MM.1S (cell line): ENCODE measurements at regions not wholly inside any gene's neighbourhood (a gene's known extent, or its start where the extent isn't known, plus 50 kb on each side); places are given as distances from the start of the nearest gene placed in this dataset.

ENCODE experiments used
- DNase-seq: peaks from one replicate; pipeline ENCODE4 v3.0.0-alpha.2; 2015
- H2AFZ ChIP-seq: fragments of 300-600 bp; sonication (generic); 2 replicates; pipeline ENCODE4 v1.6.0; 2016; ENCODE audit warnings: antibody characterized with exemption, low read length
- H3F3A ChIP-seq: fragments of 300-600 bp; sonication (generic); 2 replicates; pipeline ENCODE4 v1.6.1; 2016; ENCODE audit warnings: mild to moderate bottlenecking, antibody characterized with exemption, low read length, moderate library complexity, mixed read lengths; ENCODE audit not compliant: insufficient read depth
- H3K27ac ChIP-seq: fragments of 300-600 bp; sonication (generic); 2 replicates; pipeline ENCODE4 v1.5.1; 2016; ENCODE audit warnings: mild to moderate bottlenecking, low read length
- H3K27me3 ChIP-seq: fragments of 300-600 bp; sonication (generic); replicated peaks from 2 replicates; pipeline ENCODE4 v1.6.0; 2016; ENCODE audit warnings: low read length; ENCODE audit not compliant: insufficient read depth
- H3K36me3 ChIP-seq: fragments of 300-600 bp; sonication (generic); replicated peaks from 2 replicates; pipeline ENCODE4 v1.6.1; 2016; ENCODE audit warnings: mild to moderate bottlenecking, low read length, mixed read lengths; ENCODE audit not compliant: insufficient read depth
- H3K4me1 ChIP-seq: fragments of 300-600 bp; sonication (generic); 2 replicates; pipeline ENCODE4 v1.6.1; 2016; ENCODE audit warnings: low read length, mixed read lengths
- H3K4me2 ChIP-seq: fragments of 300-600 bp; sonication (generic); 2 replicates; pipeline ENCODE4 v1.6.0; 2016; ENCODE audit warnings: low read depth, low read length
- H3K4me3 ChIP-seq: fragments of 300-600 bp; sonication (generic); 2 replicates; pipeline ENCODE4 v1.5.1; 2016; ENCODE audit warnings: low read length, mixed read lengths
- H3K79me2 ChIP-seq: fragments of 300-600 bp; sonication (generic); 2 replicates; pipeline ENCODE4 v1.6.1; 2016; ENCODE audit warnings: mixed run types, low read length, mixed read lengths
- H3K9ac ChIP-seq: fragments of 300-600 bp; sonication (generic); 2 replicates; pipeline ENCODE4 v1.6.1; 2016; ENCODE audit warnings: low read length, mixed read lengths
- H3K9me2 ChIP-seq: fragments of 300-600 bp; sonication (generic); replicated peaks from 2 replicates; pipeline ENCODE4 v1.6.1; 2016; ENCODE audit warnings: mild to moderate bottlenecking, low read length, mixed read lengths; ENCODE audit not compliant: insufficient read depth
- H3K9me3 ChIP-seq: fragments of 300-600 bp; sonication (generic); replicated peaks from 2 replicates; pipeline ENCODE4 v1.6.1; 2016; ENCODE audit warnings: mild to moderate bottlenecking, low read length, mixed read lengths; ENCODE audit not compliant: insufficient read depth
- H4K20me1 ChIP-seq: fragments of 300-600 bp; sonication (generic); 2 replicates; pipeline ENCODE4 v1.6.1; 2016; ENCODE audit warnings: mild to moderate bottlenecking, low read length, moderate library complexity, mixed read lengths; ENCODE audit not compliant: insufficient read depth
- CTCF ChIP-seq: fragments of 300-600 bp; sonication (generic); IDR thresholded peaks from 2 replicates; pipeline ENCODE4 v1.5.1; 2016; ENCODE audit warnings: antibody characterized with exemption, low read length, mixed read lengths
- EZH2 ChIP-seq: fragments of 300-600 bp; sonication (generic); optimal IDR thresholded peaks from 2 replicates; pipeline ENCODE3; 2017; ENCODE audit warnings: low read depth, mild to moderate bottlenecking, antibody characterized with exemption, low read length, mixed read lengths
- EZH2phosphoT487 ChIP-seq: fragments of 300-600 bp; sonication (generic); IDR thresholded peaks from 2 replicates; pipeline ENCODE4 v1.6.1; 2018; ENCODE audit warnings: antibody characterized with exemption, low read length

DNA sequence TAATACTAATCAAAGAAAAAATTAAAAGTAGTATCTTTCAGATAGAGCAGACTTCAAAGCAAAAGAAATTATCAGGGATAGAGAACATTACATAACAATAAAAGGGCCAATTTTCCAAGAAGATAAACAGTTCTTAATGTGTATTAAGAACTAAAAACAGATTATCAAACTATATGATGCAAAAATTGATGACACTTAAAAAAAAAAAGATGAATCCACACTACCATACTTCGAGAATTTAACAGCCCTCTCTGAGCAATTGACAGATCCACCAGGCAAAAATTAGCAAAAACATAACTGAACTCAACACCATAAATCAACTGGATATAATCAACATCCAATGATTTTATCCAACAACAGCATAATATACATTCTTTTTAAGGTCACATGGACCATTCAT, 686.5 kb downstream of the LRFN5 start:
- TF ChIP-seq EZH2, result no peak
- TF ChIP-seq CTCF, result no peak
- no peak for TF ChIP-seq EZH2phosphoT487
- H3K4me2 ChIP-seq, result no peak overlapping the region
- H3K9ac ChIP-seq, result no peak overlapping the region
- no peaks in the 10 kb centered on the region for H4K20me1 ChIP-seq
- no peak for DNase-seq
- no peaks in the 10 kb centered on the region for H3K9me3 ChIP-seq
- H3K4me3 ChIP-seq, result no peak overlapping the region
- no peaks in the 10 kb centered on the region for H3K9me2 ChIP-seq
- H3K27ac ChIP-seq, result no peak overlapping the region
- H3K4me1 ChIP-seq, result no peaks in the 10 kb centered on the region
- H3K27me3 ChIP-seq, result no peaks in the 10 kb centered on the region
- no peaks in the 10 kb centered on the region for H3K79me2 ChIP-seq
- no peaks in the 10 kb centered on the region for H3K36me3 ChIP-seq
- no peak overlapping the region for H2AFZ ChIP-seq
- H3F3A ChIP-seq, result no peaks in the 10 kb centered on the region

DNA sequence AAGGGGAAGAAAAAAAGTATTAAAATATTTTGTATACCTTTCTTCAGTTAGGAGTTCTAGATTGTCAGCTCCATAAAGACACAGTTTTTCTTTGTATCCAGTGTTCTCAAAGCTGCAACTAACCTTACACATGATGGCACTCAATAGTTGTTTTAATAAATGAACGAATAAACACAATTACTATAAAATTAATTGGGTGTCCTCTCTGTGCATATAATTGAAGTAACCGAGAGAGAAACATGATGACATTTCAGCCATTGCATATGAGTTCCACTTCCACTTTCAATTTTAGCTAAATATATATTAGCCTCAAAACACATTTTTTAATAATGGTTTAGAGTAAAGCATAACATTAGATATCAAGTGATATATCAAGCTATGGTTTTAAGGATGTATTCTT, 671.2 kb downstream of the LRFN5 start:
- no peaks in the 10 kb centered on the region for H4K20me1 ChIP-seq

GRCh38 chr14:42269234-42269633, 662.6 kb downstream of the LRFN5 start:
- no peaks in the 10 kb centered on the region for H3K79me2 ChIP-seq
- TF ChIP-seq EZH2 (no peak), CTCF (no peak), EZH2phosphoT487 (no peak)
- H3K27ac ChIP-seq, result no peak overlapping the region
- H3F3A ChIP-seq, result no peaks in the 10 kb centered on the region
- no peaks in the 10 kb centered on the region for H3K27me3 ChIP-seq
- no peak overlapping the region for H3K9ac ChIP-seq
- no peak for DNase-seq
- H3K36me3 ChIP-seq, result no peaks in the 10 kb centered on the region
- H3K9me3 ChIP-seq, result no peaks in the 10 kb centered on the region
- no peak overlapping the region for H3K4me2 ChIP-seq
- no peaks in the 10 kb centered on the region for H3K4me1 ChIP-seq
- H2AFZ ChIP-seq, result no peak overlapping the region
- H4K20me1 ChIP-seq, result no peaks in the 10 kb centered on the region
- H3K9me2 ChIP-seq, result no peaks in the 10 kb centered on the region
- no peak overlapping the region for H3K4me3 ChIP-seq

More for the DNA sequence above, 671.2 kb downstream of the LRFN5 start:
- no peak overlapping the region for H3K9ac ChIP-seq
- no peak overlapping the region for H3K4me3 ChIP-seq
- H3K27ac ChIP-seq, result no peak overlapping the region
- DNase-seq, result peak; percentile 18
- TF ChIP-seq EZH2phosphoT487 (no peak), CTCF (0 out of 2 replicates have a peak, but pooled peaks have one; percentile 12)
- H3F3A ChIP-seq, result no peaks in the 10 kb centered on the region
- no peaks in the 10 kb centered on the region for H3K36me3 ChIP-seq
- H3K9me3 ChIP-seq, result no peaks in the 10 kb centered on the region
- no peak overlapping the region for H2AFZ ChIP-seq
- H3K4me2 ChIP-seq, result no peak overlapping the region; the same call in 1 of the 2 replicates
- H3K79me2 ChIP-seq, result no peaks in the 10 kb centered on the region
- H3K9me2 ChIP-seq, result no peaks in the 10 kb centered on the region
- H3K27me3 ChIP-seq, result no peaks in the 10 kb centered on the region
- 0 out of 2 replicates have a peak, but pooled peaks cover 4% of the 10 kb centered on the region for H3K4me1 ChIP-seq
